GM12878 (cell line): ENCODE measurements at regions not wholly inside any gene's neighbourhood (a gene's known extent, or its start where the extent isn't known, plus 50 kb on each side); places are given as distances from the start of the nearest gene placed in this dataset.

Source experiments
- ASH2L ChIP-seq: fragments of 300-600, 200-600 bp; sonication (generic); IDR thresholded peaks from 2 replicates; pipeline ENCODE4 v1.6.1; 2017; ENCODE audit warnings: low read depth, mild to moderate bottlenecking, borderline replicate concordance
- ATF7 ChIP-seq: fragments of 450-650 bp; IDR thresholded peaks from 2 replicates; pipeline ENCODE4 v1.6.1; 2016; ENCODE audit warnings: low read depth, mild to moderate bottlenecking
- BMI1 ChIP-seq: fragments of 450-650 bp; IDR thresholded peaks from 2 replicates; pipeline ENCODE4 v1.6.1; 2016; ENCODE audit warnings: mild to moderate bottlenecking, moderate library complexity, borderline replicate concordance
- CHD2 ChIP-seq: IDR thresholded peaks from 2 replicates; pipeline ENCODE4 v1.6.1; 2011; ENCODE audit warnings: low read depth, low read length, improper control_type of control experiment, borderline replicate concordance
- CTCF ChIP-seq, 3 experiments: IDR thresholded peaks in 2 of 3; conservative IDR thresholded peaks in 1 of 3; 2 replicates each; pipeline ENCODE4 v1.5.1; 2011; ENCODE audit warnings: low read depth in 3 of 3, low read length in 3 of 3, mild to moderate bottlenecking in 3 of 3, control low read depth in 2 of 3, moderate library complexity in 2 of 3, inconsistent platforms in 1 of 3, mixed read lengths in 1 of 3; ENCODE audit not compliant: control insufficient read depth in 2 of 3, insufficient read depth in 1 of 3; ENCODE audit errors: extremely low read depth in 1 of 3
- FOS ChIP-seq: IDR thresholded peaks from 3 replicates; pipeline ENCODE4 v1.6.1; 2011; ENCODE audit warnings: borderline replicate concordance; ENCODE audit not compliant: insufficient read length; ENCODE audit errors: extremely low read depth
- HSF1 ChIP-seq: fragments of 150-350 bp; IDR thresholded peaks from 2 replicates; pipeline ENCODE4 v1.6.1; 2014; ENCODE audit warnings: mild to moderate bottlenecking, low read depth, low read length
- MAX ChIP-seq: IDR thresholded peaks from 2 replicates; pipeline ENCODE4 v1.6.1; 2012; ENCODE audit warnings: low read depth, low read length, improper control_type of control experiment
- MEF2A ChIP-seq: IDR thresholded peaks from 2 replicates; pipeline ENCODE4 v1.6.1; 2011; ENCODE audit warnings: low read depth, mild to moderate bottlenecking, low read length, moderate library complexity; ENCODE audit not compliant: insufficient read depth
- MTA2 ChIP-seq: fragments of 450-650 bp; IDR thresholded peaks from 2 replicates; pipeline ENCODE4 v1.6.1; 2016; ENCODE audit warnings: low read depth, mild to moderate bottlenecking, moderate library complexity
- NKRF ChIP-seq: fragments of 450-650 bp; conservative IDR thresholded peaks from 2 replicates; pipeline ENCODE4 v1.6.1; 2017; ENCODE audit warnings: mild to moderate bottlenecking, moderate library complexity
- POLR2AphosphoS5 ChIP-seq: IDR thresholded peaks from 2 replicates; pipeline ENCODE4 v1.6.1; 2011; ENCODE audit warnings: mild to moderate bottlenecking, low read length, inconsistent platforms
- POU2F2 ChIP-seq: IDR thresholded peaks from 3 replicates; pipeline ENCODE4 v1.6.1; 2011; ENCODE audit warnings: low read depth, mild to moderate bottlenecking, low read length, borderline replicate concordance
- SIN3A ChIP-seq: IDR thresholded peaks from 2 replicates; pipeline ENCODE4 v1.6.1; 2012; ENCODE audit warnings: low read depth, low read length, improper control_type of control experiment
- SMAD5 ChIP-seq: IDR thresholded peaks from 2 replicates; pipeline ENCODE4 v1.6.1; 2016; ENCODE audit warnings: antibody characterized with exemption, low read depth
- SRF ChIP-seq, 2 experiments: IDR thresholded peaks; 2 replicates each; pipeline ENCODE4 v1.6.1; 2011; ENCODE audit warnings: low read depth in 2 of 2, low read length in 2 of 2, mild to moderate bottlenecking in 1 of 2, moderate library complexity in 1 of 2
- SUZ12 ChIP-seq: fragments of 200-600 bp; sonication (generic); IDR thresholded peaks from one replicate; pipeline ENCODE4 v1.6.1; 2018; ENCODE audit warnings: antibody characterized with exemption, mild to moderate bottlenecking; ENCODE audit not compliant: unreplicated experiment
- TCF7 ChIP-seq: IDR thresholded peaks from 2 replicates; pipeline ENCODE4 v1.6.1; 2014; ENCODE audit warnings: antibody characterized with exemption, borderline replicate concordance
- USF2 ChIP-seq: IDR thresholded peaks from 2 replicates; pipeline ENCODE4 v1.6.1; 2011; ENCODE audit warnings: low read depth, low read length, improper control_type of control experiment, borderline replicate concordance
- WRNIP1 ChIP-seq: IDR thresholded peaks from 2 replicates; pipeline ENCODE4 v1.6.1; 2011; ENCODE audit warnings: low read depth, low read length, improper control_type of control experiment, borderline replicate concordance
- ZNF384 ChIP-seq: IDR thresholded peaks from 2 replicates; pipeline ENCODE4 v1.6.1; 2012; ENCODE audit warnings: low read depth, mild to moderate bottlenecking, low read length, improper control_type of control experiment, borderline replicate concordance

- TF ChIP-seq NKRF (no peak; the same call in 1 of the 2 replicates), MEF2A (peak; percentile 54; the same call in 1 of the 2 replicates), MTA2 (no peak; the same call in none of the 2 replicates), USF2 (no peak), POLR2AphosphoS5 (no peak), POU2F2 (peak; percentile 47; the same call in 1 of the 3 replicates), HSF1 (no peak), ZNF384 (no peak), TCF7 (no peak), CHD2 (0 out of 2 replicates have a peak, but pooled peaks have one; percentile 34), SIN3A (0 out of 2 replicates have a peak, but pooled peaks have one; percentile 14), ASH2L (no peak), MAX (0 out of 2 replicates have a peak, but pooled peaks have one; percentile 39), FOS (no peak), WRNIP1 (peak; percentile 84; the same call in 1 of the 2 replicates), ATF7 (peak; percentile 33), CTCF (IDR thresholded peaks at IDR 0.05 in 2 of 3, conservative IDR thresholded peaks at IDR 0.05 in 1 of 3; ENCODE audit: control insufficient read depth in 2 of 3, extremely low read depth in 1 of 3, insufficient read depth in 1 of 3, low read depth in 3 of 3, low read length in 3 of 3) (no peak), SMAD5 (no peak; the same call in 1 of the 2 replicates), BMI1 (peak; percentile 20; the same call in 1 of the 2 replicates), SRF (IDR thresholded peaks at IDR 0.05; ENCODE audit: low read depth in 2 of 2, low read length in 2 of 2) (0 out of 4 replicates have a peak, but pooled peaks of 1 of the 2 experiments have one; percentile 23), SUZ12 (no peak)
Measured at GRCh38 chr3:56917361-56918110, 115.8 kb upstream of the ARHGEF3 start (continued).
